Transverse colon (tissue), 4 donors: ENCODE measurements at regions not wholly inside any gene's neighbourhood (a gene's known extent, or its start where the extent isn't known, plus 50 kb on each side); places are given as distances from the start of the nearest gene placed in this dataset.

Experiments
- DNase-seq: peaks from one replicate; pipeline ENCODE4 v3.0.0-alpha.2; 2019
- H3K27ac ChIP-seq, 4 donors: fragments of 200-600 bp; sonication (generic); 2 replicates each; pipeline ENCODE4 v1.5.1; 2016 to 2018; ENCODE audit warnings: inconsistent platforms in 4 of 4
- H3K27me3 ChIP-seq: fragments of 200-600 bp; sonication (generic); 2 replicates; pipeline ENCODE4 v1.5.1; 2017; ENCODE audit warnings: inconsistent platforms
- H3K36me3 ChIP-seq, 4 donors: fragments of 200-600 bp; sonication (generic); 2 replicates each; pipeline ENCODE4 v1.5.1; 2017 to 2019; ENCODE audit warnings: inconsistent platforms in 4 of 4
- H3K4me1 ChIP-seq, 4 donors: fragments of 200-600 bp; sonication (generic); 2 replicates each; pipeline ENCODE4 v1.5.1; 2017 to 2020; ENCODE audit warnings: inconsistent platforms in 4 of 4
- H3K4me3 ChIP-seq, 4 donors: fragments of 200-600 bp; sonication (generic); 1 replicate in 1 of 4; 2 replicates in 3 of 4; pipeline versions ENCODE4 v1.5.1 to v1.6.1; 2017 to 2019; ENCODE audit warnings: inconsistent platforms in 4 of 4
- H3K9me3 ChIP-seq, 2 donors: fragments of 200-600 bp; sonication (generic); 2 replicates each; pipeline ENCODE4 v1.5.1; 2017 to 2019; ENCODE audit warnings: inconsistent platforms in 2 of 2
- EP300 ChIP-seq: sonication (generic); formaldehyde crosslinking; IDR thresholded peaks from one replicate; pipeline ENCODE4 v1.6.1; 2017; ENCODE audit warnings: antibody characterized with exemption, low read depth
- POLR2A ChIP-seq: fragments of 450-650 bp; IDR thresholded peaks from one replicate; pipeline ENCODE4 v1.6.1; 2016; ENCODE audit warnings: antibody characterized with exemption, mild to moderate bottlenecking, moderate library complexity
- POLR2AphosphoS5 ChIP-seq, 3 donors: sonication (generic); formaldehyde crosslinking; IDR thresholded peaks; one replicate each; pipeline ENCODE4 v1.6.1; 2016; ENCODE audit warnings: antibody characterized with exemption in 3 of 3
- WGBS, 2 donors: methylation state at CpG; one replicate each; pipeline ENCODE4 v1.1.5; 2018; ENCODE audit warnings: low coverage in 1 of 2; 5-methylcytosine and 5-hydroxymethylcytosine counted together
- in situ Hi-C, 4 donors: fragments of 200-750 bp; cut with MboI; loops; one replicate each; pipeline versions ENCODE4 v1.15.0 to v1.15.1; 2017; ENCODE audit warnings: low sequenced_read_pairs in 3 of 4, low pct_ligation_motif_present in 1 of 4, low pct_unique_long_range_greater_than_20kb in 1 of 4
- intact Hi-C: fragments of 100-400 bp; cut with DNase I; formaldehyde crosslinking; loops from one replicate; pipeline ENCODE4 v1.15.1; 2023; ENCODE audit warnings: low total_unique reads
- TF ChIP-seq, protein P1 (sequence below), 5 experiments: fragments of 200-600 bp in 3 of 5; fragments of 450-650 bp in 2 of 5; sonication (generic) in 3 of 5; IDR thresholded peaks; 1 replicate in 2 of 5; 2 replicates in 3 of 5; pipeline ENCODE4 v1.5.1; 2016 to 2017; ENCODE audit warnings: antibody characterized with exemption in 5 of 5, inconsistent platforms in 3 of 5, mild to moderate bottlenecking in 2 of 5, moderate library complexity in 1 of 5

DNA sequence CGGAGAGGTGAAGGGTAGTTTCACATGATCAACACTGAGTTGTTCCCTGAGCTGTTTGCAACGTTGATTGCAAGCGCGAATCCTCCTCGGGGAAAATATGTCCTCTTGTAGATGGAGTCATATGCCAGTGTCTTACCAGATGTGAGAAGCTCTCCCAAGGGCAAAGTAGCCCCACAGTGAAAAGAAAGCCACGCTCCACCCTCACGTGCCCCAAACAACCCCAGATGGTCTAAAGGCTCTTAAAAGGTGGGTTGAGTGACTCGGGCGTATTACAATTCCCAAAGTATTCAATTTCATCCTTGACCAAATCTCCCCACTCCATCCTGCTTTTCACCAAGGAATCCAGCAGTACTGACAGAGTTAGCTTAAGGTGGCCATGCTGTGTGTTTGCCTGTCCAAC is 332.1 kb upstream of the SOX11 start:
- no peaks in the 10 kb centered on the region for H3K36me3 ChIP-seq
- no peaks in the 10 kb centered on the region for H3K9me3 ChIP-seq
- TF ChIP-seq POLR2A (no peak), EP300 (no peak), POLR2AphosphoS5 (IDR thresholded peaks at IDR 0.05) (no peak)
- TF ChIP-seq, protein P1, sequence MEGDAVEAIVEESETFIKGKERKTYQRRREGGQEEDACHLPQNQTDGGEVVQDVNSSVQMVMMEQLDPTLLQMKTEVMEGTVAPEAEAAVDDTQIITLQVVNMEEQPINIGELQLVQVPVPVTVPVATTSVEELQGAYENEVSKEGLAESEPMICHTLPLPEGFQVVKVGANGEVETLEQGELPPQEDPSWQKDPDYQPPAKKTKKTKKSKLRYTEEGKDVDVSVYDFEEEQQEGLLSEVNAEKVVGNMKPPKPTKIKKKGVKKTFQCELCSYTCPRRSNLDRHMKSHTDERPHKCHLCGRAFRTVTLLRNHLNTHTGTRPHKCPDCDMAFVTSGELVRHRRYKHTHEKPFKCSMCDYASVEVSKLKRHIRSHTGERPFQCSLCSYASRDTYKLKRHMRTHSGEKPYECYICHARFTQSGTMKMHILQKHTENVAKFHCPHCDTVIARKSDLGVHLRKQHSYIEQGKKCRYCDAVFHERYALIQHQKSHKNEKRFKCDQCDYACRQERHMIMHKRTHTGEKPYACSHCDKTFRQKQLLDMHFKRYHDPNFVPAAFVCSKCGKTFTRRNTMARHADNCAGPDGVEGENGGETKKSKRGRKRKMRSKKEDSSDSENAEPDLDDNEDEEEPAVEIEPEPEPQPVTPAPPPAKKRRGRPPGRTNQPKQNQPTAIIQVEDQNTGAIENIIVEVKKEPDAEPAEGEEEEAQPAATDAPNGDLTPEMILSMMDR (IDR thresholded peaks at IDR 0.05): no peak
- no peaks in the 10 kb centered on the region for H3K27me3 ChIP-seq
- in situ Hi-C loops (no loop called here), intact Hi-C loops (no loop called here)
- H3K27ac ChIP-seq: no peak overlapping the region
- no peak for DNase-seq
- no peak overlapping the region for H3K4me3 ChIP-seq
- 81% methylated on average over 9 of the region's 9 CpGs; no CpG with 5 or more reads in 1 of the 2 donors for WGBS, 2 donors
- H3K4me1 ChIP-seq: no peaks in the 10 kb centered on the region

DNA sequence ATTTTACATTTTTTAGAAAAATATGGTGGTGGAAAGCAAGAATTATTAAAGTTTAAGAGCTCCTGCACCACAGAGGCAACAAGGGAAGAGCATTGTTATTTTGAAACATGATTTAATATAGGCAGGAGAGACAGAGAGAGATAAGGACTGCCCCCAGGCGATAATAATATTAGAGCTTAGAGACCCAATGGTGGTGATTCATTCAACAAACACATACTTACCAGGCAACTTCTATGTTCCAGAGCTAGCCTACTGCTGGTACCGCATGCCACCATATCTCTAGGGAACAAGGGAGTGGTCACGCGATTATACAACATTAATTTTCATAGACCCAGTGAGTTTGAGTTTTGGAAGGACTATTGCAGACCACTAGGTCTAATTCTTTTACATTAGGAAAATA is 327.8 kb upstream of the SOX11 start:
- in situ Hi-C loops: no loop called here
- Histone ChIP-seq H3K4me3 (no peak overlapping the region), H3K36me3 (no peaks in the 10 kb centered on the region), H3K27ac (no peak overlapping the region), H3K9me3 (no peaks in the 10 kb centered on the region), H3K4me1 (no peaks in the 10 kb centered on the region), H3K27me3 (no peaks in the 10 kb centered on the region)
- 79 to 90% methylated on average over 2 to 4 of the region's 4 CpGs for WGBS, 2 donors
- intact Hi-C loops: no loop called here
- no peak for TF ChIP-seq POLR2A
- no peak for TF ChIP-seq EP300
- TF ChIP-seq, protein P1 (IDR thresholded peaks at IDR 0.05): no peak
- TF ChIP-seq POLR2AphosphoS5 (IDR thresholded peaks at IDR 0.05): no peak
- DNase-seq: no peak

DNA sequence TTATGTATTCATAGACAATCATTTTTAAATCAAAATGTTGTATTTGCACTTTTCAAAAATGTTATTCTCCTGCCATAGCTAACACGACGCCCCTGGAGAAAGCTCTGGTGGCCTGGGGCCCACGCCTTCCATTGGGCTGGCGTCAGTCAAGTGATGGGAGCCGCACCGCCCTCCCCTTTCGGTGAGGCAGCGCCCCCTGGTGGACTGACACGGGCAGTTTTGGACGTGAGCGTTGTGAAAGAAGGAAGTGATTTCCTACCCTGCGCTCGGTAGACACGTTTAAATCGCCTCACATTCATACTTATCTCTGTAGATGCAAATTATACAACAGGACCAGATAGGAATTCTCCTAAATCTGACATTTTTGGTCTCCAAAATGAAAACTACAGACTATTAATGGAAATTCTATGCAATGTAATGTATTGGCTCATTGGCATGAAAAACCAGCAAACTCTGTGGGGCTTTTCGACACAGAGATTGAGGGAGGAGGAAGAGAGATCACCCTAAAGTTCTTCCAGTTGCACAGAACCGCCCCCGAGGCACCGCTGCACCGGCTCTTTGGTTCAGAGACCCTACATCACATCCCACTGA is 326.2 kb upstream of the SOX11 start:
- TF ChIP-seq POLR2A: no peak
- TF ChIP-seq, protein P1 (IDR thresholded peaks at IDR 0.05): peak; percentile 24 to 52 (median 49)
- intact Hi-C loops (no loop called here), in situ Hi-C loops (no loop called here)
- H3K27ac ChIP-seq: no peak overlapping the region
- H3K9me3 ChIP-seq: no peaks in the 10 kb centered on the region
- no peak overlapping the region for H3K4me3 ChIP-seq
- H3K36me3 ChIP-seq: no peaks in the 10 kb centered on the region
- 26 to 80% methylated on average over 1 to 20 of the region's 20 CpGs for WGBS, 2 donors
- H3K4me1 ChIP-seq: no peaks in the 10 kb centered on the region
- peak; percentile 12 for DNase-seq
- no peaks in the 10 kb centered on the region for H3K27me3 ChIP-seq

DNA sequence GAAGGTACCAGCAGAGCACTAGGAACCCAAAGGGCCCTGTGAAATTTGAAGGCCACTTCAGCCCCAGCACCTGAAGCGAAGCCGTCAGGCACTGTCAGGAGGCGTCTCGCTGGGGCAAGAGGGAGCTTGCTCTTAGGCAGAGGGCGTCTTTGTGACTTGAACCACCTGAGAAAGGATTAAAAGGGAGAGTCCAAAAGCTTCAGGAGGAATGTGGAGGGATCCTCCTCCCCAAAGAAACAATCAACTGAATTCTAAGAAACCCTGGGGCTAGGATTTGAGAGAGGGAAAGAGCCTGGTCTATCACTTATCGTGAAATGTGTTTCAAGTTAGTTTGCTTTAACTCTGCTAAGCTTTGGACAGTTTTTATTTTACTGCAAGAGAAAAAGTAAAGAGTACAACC is 324.9 kb upstream of the SOX11 start:
- intact Hi-C loops (no loop called here), in situ Hi-C loops (no loop called here)
- H3K36me3 ChIP-seq: no peaks in the 10 kb centered on the region
- H3K4me1 ChIP-seq: no peaks in the 10 kb centered on the region
- TF ChIP-seq POLR2AphosphoS5 (IDR thresholded peaks at IDR 0.05): no peak
- TF ChIP-seq, protein P1 (IDR thresholded peaks at IDR 0.05): no peak
- no peak for TF ChIP-seq POLR2A
- no peak for TF ChIP-seq EP300
- H3K27me3 ChIP-seq: no peaks in the 10 kb centered on the region
- DNase-seq: no peak
- H3K4me3 ChIP-seq: no peak overlapping the region
- H3K27ac ChIP-seq: no peak overlapping the region
- 88 to 92% methylated on average over 1 to 6 of the region's 6 CpGs for WGBS, 2 donors
- H3K9me3 ChIP-seq: no peaks in the 10 kb centered on the region
